ENCODE measurements at regions not wholly inside any gene's neighbourhood (a gene's known extent, or its start where the extent isn't known, plus 50 kb on each side); places are given as distances from the start of the nearest gene placed in this dataset.

DNA sequence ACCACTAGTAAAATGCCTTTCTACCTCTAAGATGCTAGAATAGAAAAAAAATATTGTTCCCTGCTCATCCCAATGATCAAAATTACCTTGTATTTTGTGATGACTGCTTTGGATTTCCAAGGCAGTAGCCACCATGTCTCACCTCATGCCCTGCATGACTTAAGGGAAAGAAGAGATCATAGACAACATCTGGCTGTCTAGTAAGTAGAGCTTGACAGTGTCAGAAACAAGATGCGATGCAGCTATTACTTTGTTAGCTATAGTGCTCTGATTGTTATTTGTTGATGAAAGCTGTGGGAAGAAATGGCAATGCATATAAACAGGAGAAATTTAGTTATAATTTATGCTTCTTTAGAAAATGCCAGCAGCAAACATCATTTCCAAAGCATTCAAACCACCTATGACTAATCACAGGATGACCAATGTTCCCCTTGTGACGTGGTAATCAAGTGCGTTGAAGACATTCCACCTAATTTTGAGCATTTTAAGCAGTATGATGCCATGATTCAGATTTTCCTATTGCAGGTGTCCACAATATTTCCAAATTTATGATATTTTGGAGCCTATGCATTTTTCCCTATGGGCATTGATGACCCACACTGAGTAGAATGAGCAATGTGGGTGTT lies 308.3 kb downstream of the KCNRG start:
- TF ChIP-seq, protein P1, sequence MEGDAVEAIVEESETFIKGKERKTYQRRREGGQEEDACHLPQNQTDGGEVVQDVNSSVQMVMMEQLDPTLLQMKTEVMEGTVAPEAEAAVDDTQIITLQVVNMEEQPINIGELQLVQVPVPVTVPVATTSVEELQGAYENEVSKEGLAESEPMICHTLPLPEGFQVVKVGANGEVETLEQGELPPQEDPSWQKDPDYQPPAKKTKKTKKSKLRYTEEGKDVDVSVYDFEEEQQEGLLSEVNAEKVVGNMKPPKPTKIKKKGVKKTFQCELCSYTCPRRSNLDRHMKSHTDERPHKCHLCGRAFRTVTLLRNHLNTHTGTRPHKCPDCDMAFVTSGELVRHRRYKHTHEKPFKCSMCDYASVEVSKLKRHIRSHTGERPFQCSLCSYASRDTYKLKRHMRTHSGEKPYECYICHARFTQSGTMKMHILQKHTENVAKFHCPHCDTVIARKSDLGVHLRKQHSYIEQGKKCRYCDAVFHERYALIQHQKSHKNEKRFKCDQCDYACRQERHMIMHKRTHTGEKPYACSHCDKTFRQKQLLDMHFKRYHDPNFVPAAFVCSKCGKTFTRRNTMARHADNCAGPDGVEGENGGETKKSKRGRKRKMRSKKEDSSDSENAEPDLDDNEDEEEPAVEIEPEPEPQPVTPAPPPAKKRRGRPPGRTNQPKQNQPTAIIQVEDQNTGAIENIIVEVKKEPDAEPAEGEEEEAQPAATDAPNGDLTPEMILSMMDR (IDR thresholded peaks at IDR 0.05): no peak
- TF ChIP-seq ZFX (IDR thresholded peaks at IDR 0.05; ENCODE audit: borderline replicate concordance): no peak
